HepG2 (cell line): ENCODE measurements at regions not wholly inside any gene's neighbourhood (a gene's known extent, or its start where the extent isn't known, plus 50 kb on each side); places are given as distances from the start of the nearest gene placed in this dataset.

Experiments used
- AFF4 ChIP-seq: sonication (generic); formaldehyde crosslinking; IDR thresholded peaks from 2 replicates; pipeline ENCODE4 v1.4.0; 2020; ENCODE audit warnings: missing genetic modification reagents
- CREB1 ChIP-seq, 2 experiments: fragments of 450-650 bp in 1 of 2; IDR thresholded peaks; 2 replicates each; pipeline ENCODE4 v1.6.1; 2016 to 2017; ENCODE audit warnings: control low read depth in 1 of 2, mild to moderate bottlenecking in 1 of 2, missing compliant biosample characterization in 1 of 2, missing genetic modification characterization in 1 of 2
- ELF4 ChIP-seq: sonication (generic); formaldehyde crosslinking; IDR thresholded peaks from 2 replicates; pipeline ENCODE4 v1.5.0; 2020; ENCODE audit warnings: missing genetic modification reagents, mild to moderate bottlenecking, moderate library complexity, borderline replicate concordance
- FOSL1 ChIP-seq: sonication (generic); formaldehyde crosslinking; IDR thresholded peaks from 2 replicates; pipeline ENCODE4 v1.9.0; 2021; ENCODE audit warnings: missing genetic modification reagents, borderline replicate concordance
- IKZF4 ChIP-seq: sonication (generic); formaldehyde crosslinking; IDR thresholded peaks from 2 replicates; pipeline ENCODE4 v1.5.1; 2020; ENCODE audit warnings: borderline replicate concordance, mild to moderate bottlenecking, low read depth, missing genetic modification reagents; ENCODE audit errors: not compliant biosample characterization
- NFIC ChIP-seq: IDR thresholded peaks from 2 replicates; pipeline ENCODE4 v1.6.1; 2012; ENCODE audit warnings: mild to moderate bottlenecking, low read length, inconsistent platforms
- PAXIP1 ChIP-seq: sonication (generic); formaldehyde crosslinking; conservative IDR thresholded peaks from 2 replicates; pipeline ENCODE4 v1.4.0; 2020; ENCODE audit warnings: mild to moderate bottlenecking, missing genetic modification reagents, moderate library complexity
- PLRG1 ChIP-seq: fragments of 450-650 bp; conservative IDR thresholded peaks from 2 replicates; pipeline ENCODE4 v1.6.1; 2016
- RARA ChIP-seq: IDR thresholded peaks from 2 replicates; pipeline ENCODE4 v1.6.1; 2016; ENCODE audit warnings: missing genetic modification reagents, missing compliant biosample characterization
- ZBTB7B ChIP-seq: sonication (generic); formaldehyde crosslinking; IDR thresholded peaks from 2 replicates; pipeline ENCODE4 v1.4.0; 2020; ENCODE audit warnings: missing genetic modification reagents
- ZNF512 ChIP-seq: sonication (generic); formaldehyde crosslinking; IDR thresholded peaks from 2 replicates; pipeline ENCODE4 v1.4.0; 2020; ENCODE audit warnings: mild to moderate bottlenecking, missing genetic modification reagents
- ZNF691 ChIP-seq: sonication (generic); formaldehyde crosslinking; IDR thresholded peaks from 2 replicates; pipeline ENCODE4 v1.4.0; 2020; ENCODE audit warnings: missing genetic modification reagents, low read depth, mild to moderate bottlenecking, borderline replicate concordance
- ZNF772 ChIP-seq: sonication (generic); formaldehyde crosslinking; IDR thresholded peaks from 2 replicates; pipeline ENCODE4 v1.5.0; 2020; ENCODE audit warnings: mild to moderate bottlenecking, missing genetic modification reagents
- ZNF776 ChIP-seq: sonication (generic); formaldehyde crosslinking; IDR thresholded peaks from 2 replicates; pipeline ENCODE4 v1.4.0; 2020; ENCODE audit warnings: mild to moderate bottlenecking, missing genetic modification reagents
- TF ChIP-seq, protein P1 (sequence below): sonication (generic); formaldehyde crosslinking; IDR thresholded peaks from 2 replicates; pipeline ENCODE4 v1.8.0; 2022; ENCODE audit warnings: missing genetic modification reagents, mild to moderate bottlenecking, moderate library complexity, borderline replicate concordance

DNA sequence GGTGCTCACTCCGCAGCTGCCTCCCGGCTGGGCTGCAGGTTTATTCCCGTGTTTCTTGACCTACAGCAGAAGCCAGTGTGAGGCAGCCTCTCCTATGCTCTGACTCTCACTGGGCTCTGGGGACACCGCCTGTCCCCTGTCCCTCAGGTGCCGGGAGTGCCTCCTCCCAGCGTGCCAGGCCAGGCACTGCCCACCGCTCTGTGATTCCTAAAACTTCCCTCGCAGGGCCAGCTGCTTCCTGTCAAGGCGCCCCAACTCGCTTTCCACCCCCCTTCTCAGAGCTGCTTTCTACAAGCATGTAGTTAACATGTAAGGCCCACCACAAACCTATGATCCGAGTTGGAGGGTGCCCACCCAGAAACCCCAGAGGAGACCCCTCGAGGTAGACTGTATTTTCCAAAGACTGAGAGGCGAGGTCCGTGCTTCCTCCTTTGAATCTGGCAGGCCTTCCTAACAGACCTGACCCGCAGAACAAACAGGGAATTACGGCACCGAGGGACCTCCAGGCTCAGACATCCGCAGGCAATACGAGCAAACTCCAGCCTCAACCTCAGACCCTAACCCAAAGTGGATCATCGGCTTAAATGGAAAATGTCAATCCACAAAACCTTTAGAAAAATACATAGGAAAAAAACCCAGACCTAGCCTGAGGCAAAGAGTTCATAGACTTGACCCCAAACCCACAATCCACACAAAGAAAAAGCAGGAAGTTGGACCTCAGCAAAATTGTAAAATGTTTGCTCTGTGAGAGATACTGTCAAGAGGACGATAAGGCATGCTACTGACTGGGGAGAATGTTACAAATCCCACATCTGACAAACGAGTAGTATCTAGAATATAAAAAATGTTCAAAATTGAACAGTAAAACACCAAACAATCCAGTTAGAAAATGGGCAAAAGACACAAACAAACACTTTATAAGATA lies 121.3 kb upstream of the IQSEC1 start (continued):
- TF ChIP-seq AFF4 (no peak), ZNF512 (no peak), ZNF776 (CRISPR knock-in tag) (no peak), FOSL1 (CRISPR knock-in tag) (no peak), ZNF691 (CRISPR knock-in tag) (no peak), IKZF4 (no peak), NFIC (no peak), ELF4 (CRISPR knock-in tag) (peak; percentile 50; the same call in 1 of the 2 replicates), RARA (peak; percentile 87), PLRG1 (no peak), CREB1 (IDR thresholded peaks at IDR 0.05) (no peak), CREB1 (CRISPR knock-in tag; IDR thresholded peaks at IDR 0.05) (no peak), ZNF772 (no peak), PAXIP1 (peak; percentile 60), ZBTB7B (CRISPR knock-in tag) (0 out of 2 replicates have a peak, but pooled peaks have one; percentile 18)
- TF ChIP-seq, protein P1, sequence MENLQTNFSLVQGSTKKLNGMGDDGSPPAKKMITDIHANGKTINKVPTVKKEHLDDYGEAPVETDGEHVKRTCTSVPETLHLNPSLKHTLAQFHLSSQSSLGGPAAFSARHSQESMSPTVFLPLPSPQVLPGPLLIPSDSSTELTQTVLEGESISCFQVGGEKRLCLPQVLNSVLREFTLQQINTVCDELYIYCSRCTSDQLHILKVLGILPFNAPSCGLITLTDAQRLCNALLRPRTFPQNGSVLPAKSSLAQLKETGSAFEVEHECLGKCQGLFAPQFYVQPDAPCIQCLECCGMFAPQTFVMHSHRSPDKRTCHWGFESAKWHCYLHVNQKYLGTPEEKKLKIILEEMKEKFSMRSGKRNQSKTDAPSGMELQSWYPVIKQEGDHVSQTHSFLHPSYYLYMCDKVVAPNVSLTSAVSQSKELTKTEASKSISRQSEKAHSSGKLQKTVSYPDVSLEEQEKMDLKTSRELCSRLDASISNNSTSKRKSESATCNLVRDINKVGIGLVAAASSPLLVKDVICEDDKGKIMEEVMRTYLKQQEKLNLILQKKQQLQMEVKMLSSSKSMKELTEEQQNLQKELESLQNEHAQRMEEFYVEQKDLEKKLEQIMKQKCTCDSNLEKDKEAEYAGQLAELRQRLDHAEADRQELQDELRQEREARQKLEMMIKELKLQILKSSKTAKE = 0 out of 2 replicates have a peak, but pooled peaks have one; percentile 52
